ENCODE measurements at regions not wholly inside any gene's neighbourhood (a gene's known extent, or its start where the extent isn't known, plus 50 kb on each side); places are given as distances from the start of the nearest gene placed in this dataset.

DNA sequence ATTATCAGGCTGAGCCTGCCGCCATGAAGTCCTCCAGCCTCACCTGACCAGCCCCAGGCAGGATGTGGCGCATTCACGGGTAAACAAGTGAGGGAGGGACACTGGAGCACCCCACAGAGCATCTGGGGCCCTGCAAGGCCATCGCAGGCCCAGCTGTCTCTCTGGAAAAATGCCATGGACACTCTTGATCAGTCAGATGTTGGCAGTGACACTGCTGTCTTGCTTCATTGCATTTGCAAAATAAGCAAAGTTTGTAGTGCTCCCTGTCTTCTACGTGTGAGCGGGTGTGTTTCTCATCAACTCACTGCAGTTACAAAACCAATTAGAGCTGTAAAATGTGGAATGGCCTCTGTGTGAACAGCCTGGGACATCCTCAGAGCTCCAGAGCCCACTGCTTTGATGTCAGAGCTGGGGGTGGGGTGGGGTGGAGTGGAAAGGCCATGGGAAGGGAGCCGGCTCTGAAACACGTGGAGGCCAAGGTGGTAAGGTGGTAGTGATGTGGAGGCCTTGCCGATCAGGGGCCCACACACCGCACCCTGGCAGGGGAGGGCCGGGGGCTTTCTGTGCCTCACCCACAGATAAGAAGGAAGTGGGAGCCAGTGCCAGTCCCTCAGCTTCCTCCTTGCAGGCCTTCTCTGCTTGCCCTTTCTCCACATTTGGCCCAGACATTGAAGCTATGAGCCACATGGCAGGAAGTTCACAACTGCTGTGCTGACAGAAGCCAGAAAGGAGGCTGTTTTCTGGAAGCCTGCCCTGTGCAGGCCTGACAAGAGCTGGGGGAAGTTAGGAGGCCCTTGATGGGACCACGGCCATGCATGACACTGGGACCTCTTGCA, 254.9 kb downstream of the RHOU start:
- TF ChIP-seq EP300 (IDR thresholded peaks at IDR 0.05) (no peak), POLR2AphosphoS5 (IDR thresholded peaks at IDR 0.05) (peak; percentile 51)
- Histone ChIP-seq H3K9me3 (no peaks in the 10 kb centered on the region), H3K27me3 (no peaks in the 10 kb centered on the region), H3K36me3 (no peaks in the 10 kb centered on the region), H3K4me1 (peaks cover 0 to 55% (median 12%) of the 10 kb centered on the region in 3 donors), H3K27ac (peak overlapping the region in 3 of 4 donors; percentile 46 to 65 (median 64)), H3K4me3 (no peak overlapping the region)
- peak; percentile 71 for ATAC-seq
- WGBS, 2 donors (ENCODE audit: low coverage in 1 of 2) = 40 to 45% methylated on average over 1 to 2 of the region's 12 CpGs

DNA sequence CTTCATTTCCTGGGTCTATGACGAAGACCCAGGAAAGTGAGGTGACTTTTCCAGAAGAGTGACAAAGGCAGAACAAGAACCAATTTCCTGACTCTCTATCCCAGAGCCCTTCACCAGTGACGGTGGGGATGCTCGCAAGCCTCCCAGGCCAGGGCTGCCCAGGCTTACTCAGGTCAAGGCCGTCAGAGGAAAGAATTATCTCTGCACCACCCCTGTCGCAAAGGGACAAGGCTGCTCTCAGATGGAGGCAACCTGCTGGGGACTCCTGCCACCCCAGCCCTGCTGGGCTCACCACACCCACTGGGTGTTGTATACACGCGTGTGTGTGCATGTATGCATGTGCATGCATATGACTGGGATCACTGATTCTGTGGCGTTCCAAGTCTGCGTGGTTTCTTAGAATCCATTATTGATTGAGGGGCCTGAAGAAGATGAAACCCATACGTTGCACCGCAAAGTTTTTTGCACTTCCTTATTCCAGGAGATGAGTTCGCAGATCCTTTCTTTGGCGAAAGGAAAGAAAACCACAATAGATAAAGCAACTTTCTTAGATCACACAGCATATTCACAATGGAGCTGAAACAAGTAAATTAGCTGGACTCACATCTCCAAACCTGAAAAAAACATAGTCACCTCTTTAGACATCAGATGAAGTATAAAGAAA, 255.8 kb downstream of the RHOU start:
- Histone ChIP-seq H3K4me3 (no peak overlapping the region), H3K27me3 (no peaks in the 10 kb centered on the region), H3K36me3 (no peaks in the 10 kb centered on the region), H3K4me1 (peaks cover 0 to 50% (median 12%) of the 10 kb centered on the region in 3 donors), H3K27ac (peak overlapping the region in 2 of 4 donors; percentile 59 to 64), H3K9me3 (no peaks in the 10 kb centered on the region)
- 75 to 96% methylated on average over 6 to 13 of the region's 13 CpGs for WGBS, 2 donors (ENCODE audit: low coverage in 1 of 2)
- TF ChIP-seq, protein P1, sequence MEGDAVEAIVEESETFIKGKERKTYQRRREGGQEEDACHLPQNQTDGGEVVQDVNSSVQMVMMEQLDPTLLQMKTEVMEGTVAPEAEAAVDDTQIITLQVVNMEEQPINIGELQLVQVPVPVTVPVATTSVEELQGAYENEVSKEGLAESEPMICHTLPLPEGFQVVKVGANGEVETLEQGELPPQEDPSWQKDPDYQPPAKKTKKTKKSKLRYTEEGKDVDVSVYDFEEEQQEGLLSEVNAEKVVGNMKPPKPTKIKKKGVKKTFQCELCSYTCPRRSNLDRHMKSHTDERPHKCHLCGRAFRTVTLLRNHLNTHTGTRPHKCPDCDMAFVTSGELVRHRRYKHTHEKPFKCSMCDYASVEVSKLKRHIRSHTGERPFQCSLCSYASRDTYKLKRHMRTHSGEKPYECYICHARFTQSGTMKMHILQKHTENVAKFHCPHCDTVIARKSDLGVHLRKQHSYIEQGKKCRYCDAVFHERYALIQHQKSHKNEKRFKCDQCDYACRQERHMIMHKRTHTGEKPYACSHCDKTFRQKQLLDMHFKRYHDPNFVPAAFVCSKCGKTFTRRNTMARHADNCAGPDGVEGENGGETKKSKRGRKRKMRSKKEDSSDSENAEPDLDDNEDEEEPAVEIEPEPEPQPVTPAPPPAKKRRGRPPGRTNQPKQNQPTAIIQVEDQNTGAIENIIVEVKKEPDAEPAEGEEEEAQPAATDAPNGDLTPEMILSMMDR (IDR thresholded peaks at IDR 0.05) = no peak
- TF ChIP-seq POLR2AphosphoS5 (IDR thresholded peaks at IDR 0.05) = no peak
- TF ChIP-seq POLR2A (IDR thresholded peaks at IDR 0.05) = no peak
- no peak for TF ChIP-seq EP300 (IDR thresholded peaks at IDR 0.05)
- no peak for ATAC-seq

DNA sequence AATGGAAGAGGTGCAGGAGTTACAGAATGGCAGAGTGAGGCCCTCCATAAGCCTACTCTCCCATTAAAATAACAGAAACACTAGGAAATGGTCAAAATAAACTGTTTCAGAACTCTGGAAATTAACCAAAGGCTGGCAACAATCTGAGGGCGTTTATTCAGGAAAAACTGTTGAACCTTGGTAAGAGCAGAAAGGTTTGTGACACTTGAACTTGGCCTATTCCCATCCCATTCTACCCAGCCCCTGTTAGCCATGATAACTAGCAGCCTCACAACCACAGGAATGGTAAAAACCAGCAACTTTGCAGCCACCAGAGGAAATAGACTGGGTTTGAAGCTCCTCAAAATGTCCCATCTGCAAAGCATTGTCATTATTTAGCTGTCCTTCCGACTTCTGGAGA, 256.8 kb downstream of the RHOU start:
- WGBS, 2 donors (ENCODE audit: low coverage in 1 of 2) = 84 to 100% methylated on average over 1 to 2 of the region's 2 CpGs
- H3K27ac ChIP-seq = no peak overlapping the region
- peaks cover 0 to 40% (median 7%) of the 10 kb centered on the region in 3 donors for H3K4me1 ChIP-seq
- H3K27me3 ChIP-seq = no peaks in the 10 kb centered on the region
- no peaks in the 10 kb centered on the region for H3K9me3 ChIP-seq
- H3K4me3 ChIP-seq = no peak overlapping the region
- ATAC-seq = no peak
- TF ChIP-seq POLR2AphosphoS5 (IDR thresholded peaks at IDR 0.05) (no peak), POLR2A (IDR thresholded peaks at IDR 0.05) (no peak), EP300 (IDR thresholded peaks at IDR 0.05) (no peak)
- TF ChIP-seq, protein P1 (IDR thresholded peaks at IDR 0.05) = no peak
- no peaks in the 10 kb centered on the region for H3K36me3 ChIP-seq

DNA sequence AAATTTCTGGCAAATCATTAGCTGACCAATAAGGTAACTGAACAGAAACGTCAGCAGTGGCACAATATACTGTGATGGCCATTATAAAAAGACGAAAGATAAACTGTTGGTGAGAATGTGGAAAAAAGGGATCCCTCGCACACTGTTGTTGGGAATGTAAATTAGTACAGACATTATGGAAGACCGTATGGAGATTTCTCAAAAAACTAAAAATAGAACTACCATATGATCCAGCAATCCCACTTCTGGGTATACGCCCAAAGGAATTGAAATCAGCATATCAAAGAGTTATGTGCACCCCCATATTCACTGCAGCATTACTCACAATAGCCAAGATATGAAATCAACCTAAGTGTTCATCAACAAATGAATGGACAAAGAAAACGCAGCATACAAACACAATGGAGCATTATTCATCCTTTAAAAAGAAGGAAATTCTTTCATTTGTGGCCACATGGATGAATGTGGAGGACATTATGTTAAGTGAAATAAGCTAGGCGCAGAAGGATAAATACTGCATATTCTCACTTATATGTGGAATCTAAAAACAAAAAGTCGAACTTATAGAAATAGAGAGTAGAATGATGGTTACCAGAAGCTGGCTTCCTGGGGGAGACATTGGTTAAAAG, 257.7 kb downstream of the RHOU start:
- no peak for ATAC-seq
- 91 to 92% methylated on average over 7 to 8 of the region's 8 CpGs for WGBS, 2 donors (ENCODE audit: low coverage in 1 of 2)
- Histone ChIP-seq H3K9me3 (no peaks in the 10 kb centered on the region), H3K4me3 (no peak overlapping the region), H3K27me3 (no peaks in the 10 kb centered on the region), H3K27ac (no peak overlapping the region), H3K36me3 (no peaks in the 10 kb centered on the region), H3K4me1 (peaks cover 0 to 30% (median 7%) of the 10 kb centered on the region in 3 donors)
- TF ChIP-seq EP300 (IDR thresholded peaks at IDR 0.05) (no peak), POLR2AphosphoS5 (IDR thresholded peaks at IDR 0.05) (no peak), POLR2A (IDR thresholded peaks at IDR 0.05) (no peak)
- TF ChIP-seq, protein P1 (IDR thresholded peaks at IDR 0.05) = no peak
